ENCODE measurements at regions not wholly inside any gene's neighbourhood (a gene's known extent, or its start where the extent isn't known, plus 50 kb on each side); places are given as distances from the start of the nearest gene placed in this dataset.

DNA sequence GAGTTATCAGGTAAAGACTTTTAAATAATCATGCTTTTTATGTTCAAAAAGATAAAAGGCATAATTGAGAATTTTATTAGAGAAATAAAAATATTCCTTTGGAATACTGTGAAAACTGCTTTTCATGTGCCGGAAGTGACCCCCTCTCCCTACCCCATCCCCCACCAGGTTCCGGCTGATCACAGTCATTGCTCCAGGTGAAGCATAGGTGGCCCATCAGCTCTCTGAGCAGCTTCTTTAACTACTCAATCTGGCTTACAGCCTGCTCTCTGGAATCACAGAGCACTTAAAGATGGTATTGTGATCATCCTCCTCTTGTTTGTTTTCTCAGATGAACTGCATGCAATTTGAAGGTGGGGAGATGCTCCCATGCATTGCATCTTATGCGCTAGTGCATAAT lies 257.7 kb downstream of the EN1 start:
- Histone ChIP-seq H3K9ac (ENCODE audit: low read length) (no peak overlapping the region), H3K4me3 (ENCODE audit: low read length) (no peak overlapping the region), H3K27ac (ENCODE audit: low read length) (no peak overlapping the region), H3K36me3 (ENCODE audit: insufficient read depth, low read length) (no peaks in the 10 kb centered on the region), H3K27me3 (ENCODE audit: insufficient read depth, low read depth, low read length) (no peaks in the 10 kb centered on the region), H3K9me2 (ENCODE audit: insufficient read depth, low read length) (no peaks in the 10 kb centered on the region), H3K79me2 (replicated peaks; ENCODE audit: insufficient read depth, low read length) (no peaks in the 10 kb centered on the region), H3F3A (ENCODE audit: insufficient read depth, low read length, poor library complexity, severe bottlenecking) (no peaks in the 10 kb centered on the region), H2AFZ (ENCODE audit: low read depth, low read length) (no peak overlapping the region), H4K20me1 (ENCODE audit: insufficient read depth) (no peaks in the 10 kb centered on the region), H3K9me3 (ENCODE audit: low read length) (no peaks in the 10 kb centered on the region), H3K4me2 (ENCODE audit: low read length) (no peak overlapping the region)
- TF ChIP-seq EZH2 (IDR thresholded peaks at IDR 0.05; ENCODE audit: borderline replicate concordance, insufficient read depth, low read length, poor library complexity, severe bottlenecking) (no peak), EP300 (conservative IDR thresholded peaks at IDR 0.05; ENCODE audit: poor library complexity, severe bottlenecking) (no peak), SMC3 (conservative IDR thresholded peaks at IDR 0.05; ENCODE audit: poor library complexity) (no peak)
- TF ChIP-seq, protein P1, sequence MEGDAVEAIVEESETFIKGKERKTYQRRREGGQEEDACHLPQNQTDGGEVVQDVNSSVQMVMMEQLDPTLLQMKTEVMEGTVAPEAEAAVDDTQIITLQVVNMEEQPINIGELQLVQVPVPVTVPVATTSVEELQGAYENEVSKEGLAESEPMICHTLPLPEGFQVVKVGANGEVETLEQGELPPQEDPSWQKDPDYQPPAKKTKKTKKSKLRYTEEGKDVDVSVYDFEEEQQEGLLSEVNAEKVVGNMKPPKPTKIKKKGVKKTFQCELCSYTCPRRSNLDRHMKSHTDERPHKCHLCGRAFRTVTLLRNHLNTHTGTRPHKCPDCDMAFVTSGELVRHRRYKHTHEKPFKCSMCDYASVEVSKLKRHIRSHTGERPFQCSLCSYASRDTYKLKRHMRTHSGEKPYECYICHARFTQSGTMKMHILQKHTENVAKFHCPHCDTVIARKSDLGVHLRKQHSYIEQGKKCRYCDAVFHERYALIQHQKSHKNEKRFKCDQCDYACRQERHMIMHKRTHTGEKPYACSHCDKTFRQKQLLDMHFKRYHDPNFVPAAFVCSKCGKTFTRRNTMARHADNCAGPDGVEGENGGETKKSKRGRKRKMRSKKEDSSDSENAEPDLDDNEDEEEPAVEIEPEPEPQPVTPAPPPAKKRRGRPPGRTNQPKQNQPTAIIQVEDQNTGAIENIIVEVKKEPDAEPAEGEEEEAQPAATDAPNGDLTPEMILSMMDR (IDR thresholded peaks at IDR 0.05; ENCODE audit: poor library complexity, severe bottlenecking): no peak
- TF ChIP-seq, protein P2, sequence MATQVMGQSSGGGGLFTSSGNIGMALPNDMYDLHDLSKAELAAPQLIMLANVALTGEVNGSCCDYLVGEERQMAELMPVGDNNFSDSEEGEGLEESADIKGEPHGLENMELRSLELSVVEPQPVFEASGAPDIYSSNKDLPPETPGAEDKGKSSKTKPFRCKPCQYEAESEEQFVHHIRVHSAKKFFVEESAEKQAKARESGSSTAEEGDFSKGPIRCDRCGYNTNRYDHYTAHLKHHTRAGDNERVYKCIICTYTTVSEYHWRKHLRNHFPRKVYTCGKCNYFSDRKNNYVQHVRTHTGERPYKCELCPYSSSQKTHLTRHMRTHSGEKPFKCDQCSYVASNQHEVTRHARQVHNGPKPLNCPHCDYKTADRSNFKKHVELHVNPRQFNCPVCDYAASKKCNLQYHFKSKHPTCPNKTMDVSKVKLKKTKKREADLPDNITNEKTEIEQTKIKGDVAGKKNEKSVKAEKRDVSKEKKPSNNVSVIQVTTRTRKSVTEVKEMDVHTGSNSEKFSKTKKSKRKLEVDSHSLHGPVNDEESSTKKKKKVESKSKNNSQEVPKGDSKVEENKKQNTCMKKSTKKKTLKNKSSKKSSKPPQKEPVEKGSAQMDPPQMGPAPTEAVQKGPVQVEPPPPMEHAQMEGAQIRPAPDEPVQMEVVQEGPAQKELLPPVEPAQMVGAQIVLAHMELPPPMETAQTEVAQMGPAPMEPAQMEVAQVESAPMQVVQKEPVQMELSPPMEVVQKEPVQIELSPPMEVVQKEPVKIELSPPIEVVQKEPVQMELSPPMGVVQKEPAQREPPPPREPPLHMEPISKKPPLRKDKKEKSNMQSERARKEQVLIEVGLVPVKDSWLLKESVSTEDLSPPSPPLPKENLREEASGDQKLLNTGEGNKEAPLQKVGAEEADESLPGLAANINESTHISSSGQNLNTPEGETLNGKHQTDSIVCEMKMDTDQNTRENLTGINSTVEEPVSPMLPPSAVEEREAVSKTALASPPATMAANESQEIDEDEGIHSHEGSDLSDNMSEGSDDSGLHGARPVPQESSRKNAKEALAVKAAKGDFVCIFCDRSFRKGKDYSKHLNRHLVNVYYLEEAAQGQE (IDR thresholded peaks at IDR 0.05; ENCODE audit: borderline replicate concordance): no peak

DNA sequence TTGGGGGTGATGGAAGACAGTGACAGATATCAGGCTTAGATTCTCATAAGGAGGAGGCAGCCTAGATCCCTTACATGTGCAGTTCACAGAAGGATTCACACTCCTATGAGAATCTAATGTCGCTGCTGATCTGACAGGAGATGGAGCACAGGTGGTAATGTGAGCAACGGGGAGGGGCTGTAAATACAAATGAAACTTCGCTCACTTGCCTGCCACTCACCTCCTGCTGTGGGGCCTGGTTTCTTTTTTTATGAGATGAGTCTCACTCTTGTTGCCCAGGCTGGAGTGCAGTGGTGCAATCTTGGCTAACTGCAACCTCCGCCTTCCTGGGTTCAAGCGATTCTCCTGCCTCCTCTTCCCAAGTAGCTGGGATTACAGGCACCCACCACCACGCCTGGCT lies 258.6 kb downstream of the EN1 start:
- H3K27ac ChIP-seq (ENCODE audit: low read length): no peak overlapping the region
- no peaks in the 10 kb centered on the region for H3K9me2 ChIP-seq (ENCODE audit: insufficient read depth, low read length)
- H3K36me3 ChIP-seq (ENCODE audit: insufficient read depth, low read length): no peaks in the 10 kb centered on the region
- H3F3A ChIP-seq (ENCODE audit: insufficient read depth, low read length, poor library complexity, severe bottlenecking): no peaks in the 10 kb centered on the region
- no peaks in the 10 kb centered on the region for H4K20me1 ChIP-seq (ENCODE audit: insufficient read depth)
- no peaks in the 10 kb centered on the region for H3K79me2 ChIP-seq (replicated peaks; ENCODE audit: insufficient read depth, low read length)
- no peak overlapping the region for H3K4me3 ChIP-seq (ENCODE audit: low read length)
- H3K4me2 ChIP-seq (ENCODE audit: low read length): no peak overlapping the region
- H3K9ac ChIP-seq (ENCODE audit: low read length): no peak overlapping the region
- no peak overlapping the region for H2AFZ ChIP-seq (ENCODE audit: low read depth, low read length)
- no peaks in the 10 kb centered on the region for H3K9me3 ChIP-seq (ENCODE audit: low read length)
- H3K27me3 ChIP-seq (ENCODE audit: insufficient read depth, low read depth, low read length): no peaks in the 10 kb centered on the region
- TF ChIP-seq MXI1 (conservative IDR thresholded peaks at IDR 0.05; ENCODE audit: poor library complexity, severe bottlenecking) (no peak), TAF1 (IDR thresholded peaks at IDR 0.05; ENCODE audit: low read depth) (no peak)

DNA sequence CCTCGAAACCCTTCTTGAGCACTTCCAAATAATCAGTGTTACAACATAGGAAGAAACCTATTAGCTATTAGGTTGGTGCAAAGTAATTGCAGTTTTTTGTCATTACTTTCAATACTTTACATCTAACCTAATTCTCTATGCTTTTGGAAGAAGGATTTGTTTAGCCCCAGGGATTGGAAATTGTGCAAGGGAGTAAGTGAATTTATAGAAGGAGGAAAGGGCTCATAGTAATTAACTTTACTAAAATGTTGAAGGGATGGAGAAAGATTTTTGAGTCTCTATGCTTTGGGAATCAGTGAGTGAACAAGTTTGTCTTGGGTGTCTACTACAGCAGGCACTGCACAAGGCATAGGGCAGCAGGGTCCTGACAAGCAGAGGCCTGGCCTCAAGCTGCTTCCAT lies 261.1 kb downstream of the EN1 start:
- Histone ChIP-seq H3K9me3 (ENCODE audit: low read length) (no peaks in the 10 kb centered on the region), H2AFZ (ENCODE audit: low read depth, low read length) (no peak overlapping the region), H3K27me3 (ENCODE audit: insufficient read depth, low read depth, low read length) (no peaks in the 10 kb centered on the region), H3F3A (ENCODE audit: insufficient read depth, low read length, poor library complexity, severe bottlenecking) (no peaks in the 10 kb centered on the region), H3K4me3 (ENCODE audit: low read length) (no peak overlapping the region), H3K36me3 (ENCODE audit: insufficient read depth, low read length) (no peaks in the 10 kb centered on the region), H3K4me2 (ENCODE audit: low read length) (no peak overlapping the region), H3K9ac (ENCODE audit: low read length) (no peak overlapping the region), H3K27ac (ENCODE audit: low read length) (no peak overlapping the region), H4K20me1 (ENCODE audit: insufficient read depth) (no peaks in the 10 kb centered on the region), H3K9me2 (ENCODE audit: insufficient read depth, low read length) (no peaks in the 10 kb centered on the region), H3K79me2 (replicated peaks; ENCODE audit: insufficient read depth, low read length) (no peaks in the 10 kb centered on the region)
- TF ChIP-seq EP300 (conservative IDR thresholded peaks at IDR 0.05; ENCODE audit: poor library complexity, severe bottlenecking) (no peak), TAF1 (IDR thresholded peaks at IDR 0.05; ENCODE audit: low read depth) (no peak), EZH2 (IDR thresholded peaks at IDR 0.05; ENCODE audit: borderline replicate concordance, insufficient read depth, low read length, poor library complexity, severe bottlenecking) (no peak), SMC3 (conservative IDR thresholded peaks at IDR 0.05; ENCODE audit: poor library complexity) (no peak), MXI1 (conservative IDR thresholded peaks at IDR 0.05; ENCODE audit: poor library complexity, severe bottlenecking) (no peak), RAD21 (conservative IDR thresholded peaks at IDR 0.05) (no peak), POLR2AphosphoS5 (IDR thresholded peaks at IDR 0.05) (no peak)
- TF ChIP-seq, protein P1 (IDR thresholded peaks at IDR 0.05; ENCODE audit: poor library complexity, severe bottlenecking): no peak
- TF ChIP-seq, protein P2 (IDR thresholded peaks at IDR 0.05; ENCODE audit: borderline replicate concordance): no peak
